Heart left ventricle (tissue), 13 donors: ENCODE measurements at regions not wholly inside any gene's neighbourhood (a gene's known extent, or its start where the extent isn't known, plus 50 kb on each side); places are given as distances from the start of the nearest gene placed in this dataset.

Experiments
- CTCF ChIP-seq, 12 donors: fragments of 200-600 bp; sonication (generic) in 4 of 12; IDR thresholded peaks; one replicate each; pipeline versions ENCODE4 v1.5.0 to v1.8.0; 2018 to 2022; ENCODE audit warnings: antibody characterized with exemption in 12 of 12, mild to moderate bottlenecking in 5 of 12
- POLR2A ChIP-seq, 2 donors: fragments of 450-650 bp; IDR thresholded peaks; one replicate each; pipeline ENCODE4 v1.6.1; 2017; ENCODE audit warnings: antibody characterized with exemption in 2 of 2, mild to moderate bottlenecking in 2 of 2, moderate library complexity in 2 of 2
- donor health status: ischemic (EF 13 %, LVEDD 7.1; RV severe dilation, severe dysfunction).
- donor health status: DM: no; HTN: yes; CAD: no.
- donor health status: DM: no; HTN: no; CAD: no.
- donor health status: ischemic (EF 25% LVEDD 6.9; RV normal size, moderate dysfunction).
- donor health status: ischemic (EF 25% LVEDD 5.7; RV mildly dilated, moderate dysfunction).
- donor health status: ischemic (EF 35%, LVEDD 5.7; RV mildly dilated, moderate dysfunction).
- donor health status: nonischemic (EF 11% LVEDD 7.7; RV severe dilation, severe dysfunction).
- donor health status: DM: yes; HTN: yes; CAD: no.
- donor health status: PGD.
- donor health status: ischemic (EF 29% LVEDD 5.4; RV normal size, mild dysfunction).
- donor health status: nonischemic (EF 23%, LVEDD 6.1; RV moderate dilation, normal function).

DNA sequence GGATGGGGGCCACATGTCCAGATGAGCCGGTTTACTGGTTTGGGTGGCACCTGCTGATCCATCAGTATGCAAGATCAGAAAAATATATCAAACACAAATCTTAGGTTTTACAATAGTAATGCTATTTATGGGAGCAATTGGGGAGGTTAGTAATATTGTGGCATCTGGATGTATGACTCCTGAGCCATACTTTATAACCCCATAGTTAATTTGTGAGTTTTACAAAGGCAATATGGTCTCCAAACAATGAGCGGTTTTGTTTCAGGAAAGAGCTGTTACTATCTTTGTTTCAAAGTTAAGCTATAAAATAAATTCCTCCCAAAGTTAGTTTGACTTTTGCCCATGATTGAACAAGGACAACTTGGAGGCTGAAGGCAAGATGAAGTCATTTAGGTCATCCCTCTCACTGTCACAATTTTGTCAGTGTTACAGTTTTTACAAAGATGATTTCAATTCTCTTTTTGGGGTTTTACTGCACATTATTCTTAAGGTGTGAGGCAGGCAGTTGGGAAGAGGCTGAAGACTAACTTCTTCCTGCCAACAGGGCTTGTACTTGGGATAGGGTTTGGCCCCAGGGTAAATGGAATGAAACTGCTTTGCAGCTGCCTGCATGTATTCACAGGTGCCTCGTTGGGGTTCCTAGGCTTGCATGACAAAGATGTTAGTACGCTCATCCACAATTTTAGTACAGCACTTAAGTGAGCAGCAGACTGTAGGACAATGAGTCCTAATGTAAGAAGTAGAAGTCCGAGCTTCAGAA lies 296.6 kb upstream of the NDN start:
- TF ChIP-seq CTCF (IDR thresholded peaks at IDR 0.05) (no peak), POLR2A (IDR thresholded peaks at IDR 0.05) (no peak)
